Dendritic cell treated with granulocyte-macrophage colony-stimulating factor and Interleukin-4, amounts not matched to agents 40 ng/mL and 50 ng/mL, for 4 days (primary cell): ENCODE measurements at regions not wholly inside any gene's neighbourhood (a gene's known extent, or its start where the extent isn't known, plus 50 kb on each side); places are given as distances from the start of the nearest gene placed in this dataset.

ENCODE experiments used
- H3K27ac Mint-ChIP-seq: one replicate; pipeline ENCODE4 v1.8.0; 2022; ENCODE audit warnings: mild to moderate bottlenecking, mixed read lengths
- H3K27me3 Mint-ChIP-seq: one replicate; pipeline ENCODE4 v1.8.0; 2022; ENCODE audit warnings: mild to moderate bottlenecking, mixed read lengths
- H3K36me3 Mint-ChIP-seq: one replicate; pipeline ENCODE4 v1.8.0; 2022; ENCODE audit warnings: low read depth, mixed read lengths
- H3K4me1 Mint-ChIP-seq: one replicate; pipeline ENCODE4 v1.8.0; 2022; ENCODE audit warnings: low read depth, mixed read lengths
- H3K4me3 Mint-ChIP-seq: one replicate; pipeline ENCODE4 v1.8.0; 2022; ENCODE audit warnings: mild to moderate bottlenecking, moderate library complexity, mixed read lengths
- H3K9me3 Mint-ChIP-seq: one replicate; pipeline ENCODE4 v1.8.0; 2022; ENCODE audit warnings: mixed read lengths
- intact Hi-C: fragments of 100-400 bp; cut with micrococcal nuclease; formaldehyde crosslinking; loops from one replicate; pipeline ENCODE4 v1.15.0; 2022

GRCh38 chr21:38170283-38170682, 86.5 kb upstream of the KCNJ15 start:
- H3K27ac Mint-ChIP-seq: peak overlapping the region; percentile 25
- no peaks in the 10 kb centered on the region for H3K9me3 Mint-ChIP-seq
- peaks cover 10% of the 10 kb centered on the region for H3K27me3 Mint-ChIP-seq
- peaks cover 14% of the 10 kb centered on the region for H3K4me1 Mint-ChIP-seq
- intact Hi-C loops: loop anchor here (1.0 to 5.0 kb wide), 3 partner anchors 47 to 186 kb away; no protein-coding TSS in a partner anchor
- H3K4me3 Mint-ChIP-seq: no peak overlapping the region
- H3K36me3 Mint-ChIP-seq: no peaks in the 10 kb centered on the region

- Mint-ChIP-seq H3K27me3 (peaks cover 7% of the 10 kb centered on the region), H3K4me1 (peaks cover 14% of the 10 kb centered on the region), H3K36me3 (no peaks in the 10 kb centered on the region), H3K9me3 (no peaks in the 10 kb centered on the region), H3K27ac (peak overlapping the region; percentile 25), H3K4me3 (no peak overlapping the region)
- intact Hi-C loops: loop anchor here (1.0 to 5.0 kb wide), 3 partner anchors 46 to 185 kb away; no protein-coding TSS in a partner anchor
Observed at GRCh38 chr21:38170704-38171682, 85.8 kb upstream of the KCNJ15 start.

- H3K9me3 Mint-ChIP-seq: no peaks in the 10 kb centered on the region
- H3K36me3 Mint-ChIP-seq: no peaks in the 10 kb centered on the region
- no peak overlapping the region for H3K27ac Mint-ChIP-seq
- intact Hi-C loops: loop anchor here (5.0 kb wide), 1 partner anchor 45 kb away; no protein-coding TSS in a partner anchor
- H3K4me1 Mint-ChIP-seq: peaks cover 14% of the 10 kb centered on the region
- peaks cover 7% of the 10 kb centered on the region for H3K27me3 Mint-ChIP-seq
- no peak overlapping the region for H3K4me3 Mint-ChIP-seq
Observed at GRCh38 chr21:38171723-38172344, 85.0 kb upstream of the KCNJ15 start.

GRCh38 chr21:38173276-38174035, 83.3 kb upstream of the KCNJ15 start:
- Mint-ChIP-seq H3K36me3 (no peaks in the 10 kb centered on the region), H3K27me3 (peaks cover 7% of the 10 kb centered on the region), H3K27ac (no peak overlapping the region), H3K4me3 (no peak overlapping the region), H3K4me1 (peaks cover 19% of the 10 kb centered on the region), H3K9me3 (peaks cover 6% of the 10 kb centered on the region)
- intact Hi-C loops: loop anchor here (5.0 kb wide), 1 partner anchor 44 kb away; no protein-coding TSS in a partner anchor

GRCh38 chr21:38175306-38175705, 81.5 kb upstream of the KCNJ15 start:
- intact Hi-C loops: no loop called here
- Mint-ChIP-seq H3K4me1 (peaks cover 35% of the 10 kb centered on the region), H3K9me3 (peaks cover 15% of the 10 kb centered on the region), H3K27ac (no peak overlapping the region), H3K27me3 (peaks cover 3% of the 10 kb centered on the region), H3K4me3 (no peak overlapping the region), H3K36me3 (no peaks in the 10 kb centered on the region)

GRCh38 chr21:38177919-38178652, 78.7 kb upstream of the KCNJ15 start:
- Mint-ChIP-seq H3K9me3 (peaks cover 24% of the 10 kb centered on the region), H3K4me3 (no peak overlapping the region), H3K27me3 (peaks cover 8% of the 10 kb centered on the region), H3K36me3 (peaks cover 7% of the 10 kb centered on the region), H3K27ac (peak overlapping the region; percentile 77), H3K4me1 (peaks cover 50% of the 10 kb centered on the region)
- intact Hi-C loops: no loop called here

GRCh38 chr21:38178653-38179470, 77.9 kb upstream of the KCNJ15 start:
- Mint-ChIP-seq H3K27me3 (peaks cover 8% of the 10 kb centered on the region), H3K27ac (peak overlapping the region; percentile 77), H3K4me1 (peaks cover 58% of the 10 kb centered on the region), H3K4me3 (no peak overlapping the region), H3K36me3 (peaks cover 7% of the 10 kb centered on the region), H3K9me3 (peaks cover 24% of the 10 kb centered on the region)
- intact Hi-C loops: no loop called here

- Mint-ChIP-seq H3K4me1 (peaks cover 61% of the 10 kb centered on the region), H3K36me3 (peaks cover 7% of the 10 kb centered on the region), H3K4me3 (no peak overlapping the region), H3K9me3 (peaks cover 24% of the 10 kb centered on the region), H3K27me3 (peaks cover 8% of the 10 kb centered on the region), H3K27ac (peak overlapping the region; percentile 77)
- intact Hi-C loops: no loop called here
Observed at GRCh38 chr21:38179511-38179910, 77.3 kb upstream of the KCNJ15 start.

GRCh38 chr21:38181096-38181495, 75.7 kb upstream of the KCNJ15 start:
- Mint-ChIP-seq H3K9me3 (peaks cover 24% of the 10 kb centered on the region), H3K27ac (peak overlapping the region; percentile 50), H3K36me3 (peaks cover 12% of the 10 kb centered on the region), H3K27me3 (peaks cover 8% of the 10 kb centered on the region), H3K4me3 (no peak overlapping the region), H3K4me1 (peaks cover 65% of the 10 kb centered on the region)
- intact Hi-C loops: no loop called here

GRCh38 chr21:38182370-38182985, 74.3 kb upstream of the KCNJ15 start:
- Mint-ChIP-seq H3K9me3 (peaks cover 24% of the 10 kb centered on the region), H3K27me3 (peaks cover 8% of the 10 kb centered on the region), H3K4me1 (peaks cover 65% of the 10 kb centered on the region), H3K36me3 (peaks cover 12% of the 10 kb centered on the region), H3K27ac (peak overlapping the region; percentile 31), H3K4me3 (no peak overlapping the region)
- intact Hi-C loops: no loop called here

GRCh38 chr21:38183961-38184360, 72.8 kb upstream of the KCNJ15 start:
- intact Hi-C loops: no loop called here
- H3K27me3 Mint-ChIP-seq: peaks cover 8% of the 10 kb centered on the region
- H3K9me3 Mint-ChIP-seq: peaks cover 13% of the 10 kb centered on the region
- peak overlapping the region; percentile 76 for H3K27ac Mint-ChIP-seq
- H3K4me1 Mint-ChIP-seq: peaks cover 55% of the 10 kb centered on the region
- H3K4me3 Mint-ChIP-seq: no peak overlapping the region
- H3K36me3 Mint-ChIP-seq: peaks cover 12% of the 10 kb centered on the region

- peaks cover 4% of the 10 kb centered on the region for H3K27me3 Mint-ChIP-seq
- peaks cover 28% of the 10 kb centered on the region for H3K4me1 Mint-ChIP-seq
- intact Hi-C loops: no loop called here
- H3K4me3 Mint-ChIP-seq: no peak overlapping the region
- peaks cover 9% of the 10 kb centered on the region for H3K9me3 Mint-ChIP-seq
- peaks cover 12% of the 10 kb centered on the region for H3K36me3 Mint-ChIP-seq
- H3K27ac Mint-ChIP-seq: peak overlapping the region; percentile 52
Observed at GRCh38 chr21:38186661-38187270, 70.0 kb upstream of the KCNJ15 start.
